ENCODE measurements at regions not wholly inside any gene's neighbourhood (a gene's known extent, or its start where the extent isn't known, plus 50 kb on each side); places are given as distances from the start of the nearest gene placed in this dataset.
A peak's percentile ranks its signal among the peaks of the same experiment; 100 is the strongest.

GRCh38 chr17:73733517-73733916 is 89.3 kb upstream of the SDK2 start:
- Histone ChIP-seq H3K4ac (ENCODE audit: low read depth, low read length) (no peak overlapping the region), H2BK15ac (replicated peaks; ENCODE audit: low read depth) (no peak overlapping the region), H3K27me3 (ENCODE audit: insufficient read depth, low read length, poor library complexity) (no peaks in the 10 kb centered on the region), H4K5ac (ENCODE audit: low read length) (no peak overlapping the region), H3K79me1 (ENCODE audit: low read length) (no peaks in the 10 kb centered on the region), H3K4me3 (ENCODE audit: low read length) (no peak overlapping the region), H2BK5ac (ENCODE audit: low read length) (no peak overlapping the region), H3K56ac (ENCODE audit: low read length) (no peak overlapping the region), H3K23ac (ENCODE audit: low read length) (no peak overlapping the region), H3K27ac (ENCODE audit: low read depth, low read length) (no peak overlapping the region), H3K36me3 (ENCODE audit: control insufficient read depth, insufficient read depth, low read length) (no peaks in the 10 kb centered on the region), H3K4me2 (ENCODE audit: low read length) (no peak overlapping the region), H3K79me2 (ENCODE audit: control insufficient read depth, insufficient read depth, low read length) (no peaks in the 10 kb centered on the region), H3K4me1 (ENCODE audit: control insufficient read depth, low read depth, low read length) (no peaks in the 10 kb centered on the region), H4K8ac (ENCODE audit: low read depth, low read length) (no peak overlapping the region), H3K18ac (ENCODE audit: low read length) (no peak overlapping the region), H3K9ac (ENCODE audit: low read length) (no peak overlapping the region), H2AK5ac (ENCODE audit: low read length) (no peak overlapping the region), H2BK120ac (ENCODE audit: low read depth, low read length) (no peak overlapping the region)
- no peak for DNase-seq
- WGBS (ENCODE audit: extremely low coverage, insufficient coverage, low lambda C conversion rate): no CpG with 5 or more reads among the region's 1 CpG

DNA sequence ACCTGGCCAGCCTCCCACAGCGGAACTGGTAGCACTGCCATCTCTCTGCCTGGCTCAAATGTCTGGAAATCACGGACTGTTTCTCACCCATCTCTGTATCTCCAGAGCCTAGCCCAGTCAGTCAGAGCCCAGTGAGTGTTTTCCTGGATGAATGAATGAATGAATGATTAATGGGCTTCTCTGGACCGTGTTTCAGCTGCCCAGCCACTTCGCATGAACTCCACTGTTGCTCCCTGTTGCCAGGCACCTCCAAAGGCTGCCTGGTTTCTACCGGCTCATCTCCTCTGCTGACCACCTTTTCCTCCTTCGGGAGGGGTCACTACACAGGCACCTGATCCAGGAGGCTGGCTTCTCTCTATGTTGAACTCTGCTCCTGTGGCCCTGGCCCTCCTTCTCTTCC is 91.0 kb upstream of the SDK2 start:
- no CpG with 5 or more reads among the region's 6 CpGs for WGBS (ENCODE audit: extremely low coverage, insufficient coverage, low lambda C conversion rate)
- Histone ChIP-seq H3K36me3 (ENCODE audit: control insufficient read depth, insufficient read depth, low read length) (no peaks in the 10 kb centered on the region), H3K4ac (ENCODE audit: low read depth, low read length) (no peak overlapping the region), H3K4me1 (ENCODE audit: control insufficient read depth, low read depth, low read length) (no peaks in the 10 kb centered on the region), H3K4me3 (ENCODE audit: low read length) (no peak overlapping the region), H2BK120ac (ENCODE audit: low read depth, low read length) (no peak overlapping the region), H2AK5ac (ENCODE audit: low read length) (no peak overlapping the region), H3K4me2 (ENCODE audit: low read length) (no peak overlapping the region), H2BK5ac (ENCODE audit: low read length) (no peak overlapping the region), H3K9ac (ENCODE audit: low read length) (no peak overlapping the region), H3K79me2 (ENCODE audit: control insufficient read depth, insufficient read depth, low read length) (no peaks in the 10 kb centered on the region), H4K8ac (ENCODE audit: low read depth, low read length) (no peak overlapping the region), H3K27me3 (ENCODE audit: insufficient read depth, low read length, poor library complexity) (no peaks in the 10 kb centered on the region), H4K5ac (ENCODE audit: low read length) (no peak overlapping the region), H3K79me1 (ENCODE audit: low read length) (no peaks in the 10 kb centered on the region), H2BK15ac (replicated peaks; ENCODE audit: low read depth) (no peak overlapping the region), H3K27ac (ENCODE audit: low read depth, low read length) (no peak overlapping the region), H3K18ac (ENCODE audit: low read length) (no peak overlapping the region), H3K23ac (ENCODE audit: low read length) (no peak overlapping the region), H3K56ac (ENCODE audit: low read length) (no peak overlapping the region)
- no peak for DNase-seq

- no peak for DNase-seq
- no CpG with 5 or more reads among the region's 16 CpGs for WGBS (ENCODE audit: extremely low coverage, insufficient coverage, low lambda C conversion rate)
Measured at GRCh38 chr17:73738751-73739575, 94.7 kb upstream of the SDK2 start.

DNA sequence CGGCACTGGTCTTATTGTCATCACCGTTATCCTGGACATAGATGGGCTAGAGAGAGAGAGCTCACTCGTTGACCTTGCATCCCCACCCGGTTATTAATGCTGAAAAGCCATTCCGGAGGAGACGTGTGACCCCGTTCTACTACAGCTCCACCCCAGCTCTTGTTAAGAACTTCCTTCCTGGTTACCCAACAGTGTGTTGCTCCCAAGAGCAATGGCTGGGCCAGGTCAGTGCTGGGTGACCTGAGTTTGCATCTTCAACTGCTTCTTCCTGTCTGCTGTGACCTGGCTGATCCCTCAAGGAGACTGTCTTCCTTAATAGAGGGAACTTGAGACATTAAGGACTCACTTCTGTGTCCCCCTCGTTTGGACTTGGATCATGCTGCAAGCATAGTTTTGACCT is 96.1 kb upstream of the SDK2 start:
- Histone ChIP-seq H3K27ac (ENCODE audit: low read depth, low read length) (no peak overlapping the region), H3K79me1 (ENCODE audit: low read length) (no peaks in the 10 kb centered on the region), H3K56ac (ENCODE audit: low read length) (no peak overlapping the region), H3K23ac (ENCODE audit: low read length) (no peak overlapping the region), H3K4ac (ENCODE audit: low read depth, low read length) (no peak overlapping the region), H3K9ac (ENCODE audit: low read length) (no peak overlapping the region), H2AK5ac (ENCODE audit: low read length) (no peak overlapping the region), H4K5ac (ENCODE audit: low read length) (no peak overlapping the region), H3K4me2 (ENCODE audit: low read length) (no peak overlapping the region), H3K4me3 (ENCODE audit: low read length) (no peak overlapping the region), H3K4me1 (ENCODE audit: control insufficient read depth, low read depth, low read length) (no peaks in the 10 kb centered on the region), H3K79me2 (ENCODE audit: control insufficient read depth, insufficient read depth, low read length) (no peaks in the 10 kb centered on the region), H2BK120ac (ENCODE audit: low read depth, low read length) (no peak overlapping the region), H3K18ac (ENCODE audit: low read length) (no peak overlapping the region), H3K27me3 (ENCODE audit: insufficient read depth, low read length, poor library complexity) (no peaks in the 10 kb centered on the region), H4K8ac (ENCODE audit: low read depth, low read length) (no peak overlapping the region), H2BK5ac (ENCODE audit: low read length) (no peak overlapping the region), H3K36me3 (ENCODE audit: control insufficient read depth, insufficient read depth, low read length) (no peaks in the 10 kb centered on the region), H2BK15ac (replicated peaks; ENCODE audit: low read depth) (no peak overlapping the region)
- no peak for DNase-seq
- WGBS (ENCODE audit: extremely low coverage, insufficient coverage, low lambda C conversion rate): no CpG with 5 or more reads among the region's 8 CpGs

More at GRCh38 chr17:73738751-73739575, 94.7 kb upstream of the SDK2 start:
- Histone ChIP-seq H3K9ac (ENCODE audit: low read length) (no peak overlapping the region), H2BK15ac (replicated peaks; ENCODE audit: low read depth) (no peak overlapping the region), H3K56ac (ENCODE audit: low read length) (no peak overlapping the region), H2AK5ac (ENCODE audit: low read length) (no peak overlapping the region), H4K5ac (ENCODE audit: low read length) (no peak overlapping the region), H3K4me2 (ENCODE audit: low read length) (no peak overlapping the region), H3K36me3 (ENCODE audit: control insufficient read depth, insufficient read depth, low read length) (no peaks in the 10 kb centered on the region), H3K23ac (ENCODE audit: low read length) (no peak overlapping the region), H4K8ac (ENCODE audit: low read depth, low read length) (no peak overlapping the region), H3K27ac (ENCODE audit: low read depth, low read length) (no peak overlapping the region), H3K4me1 (ENCODE audit: control insufficient read depth, low read depth, low read length) (no peaks in the 10 kb centered on the region), H3K4ac (ENCODE audit: low read depth, low read length) (no peak overlapping the region), H2BK5ac (ENCODE audit: low read length) (no peak overlapping the region), H3K79me2 (ENCODE audit: control insufficient read depth, insufficient read depth, low read length) (no peaks in the 10 kb centered on the region), H3K79me1 (ENCODE audit: low read length) (no peaks in the 10 kb centered on the region), H3K4me3 (ENCODE audit: low read length) (no peak overlapping the region), H3K18ac (ENCODE audit: low read length) (no peak overlapping the region), H2BK120ac (ENCODE audit: low read depth, low read length) (no peak overlapping the region), H3K27me3 (ENCODE audit: insufficient read depth, low read length, poor library complexity) (no peaks in the 10 kb centered on the region)

DNA sequence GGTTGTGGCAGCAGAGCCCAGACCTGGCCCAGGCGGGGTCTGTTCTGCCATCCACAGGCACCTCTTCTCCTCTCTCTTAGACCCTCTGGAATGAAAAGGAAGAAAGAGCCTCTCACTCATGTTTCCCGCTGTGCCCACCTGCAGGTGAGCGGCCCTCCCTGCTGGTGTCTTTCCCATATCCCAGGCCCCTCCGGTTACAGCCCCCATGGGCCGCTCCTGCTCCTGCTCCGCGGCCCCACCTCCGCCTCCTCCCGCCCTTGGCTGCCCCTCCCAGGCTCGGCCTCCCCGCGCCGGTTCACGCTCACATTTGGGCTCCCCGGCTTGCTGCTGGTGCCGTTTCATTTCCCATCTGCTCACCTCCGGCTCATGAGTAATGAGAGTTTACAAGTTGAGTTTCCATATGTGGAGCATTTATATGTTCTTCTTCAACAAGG is 98.7 kb upstream of the SDK2 start:
- H2BK5ac ChIP-seq (ENCODE audit: low read length): no peak overlapping the region
- no peak overlapping the region for H3K56ac ChIP-seq (ENCODE audit: low read length)
- H3K9ac ChIP-seq (ENCODE audit: low read length): no peak overlapping the region
- no peak overlapping the region for H2BK120ac ChIP-seq (ENCODE audit: low read depth, low read length)
- no peaks in the 10 kb centered on the region for H3K79me2 ChIP-seq (ENCODE audit: control insufficient read depth, insufficient read depth, low read length)
- peak overlapping the region; percentile 15 for H3K4me2 ChIP-seq (ENCODE audit: low read length)
- H4K5ac ChIP-seq (ENCODE audit: low read length): no peak overlapping the region
- H3K4me1 ChIP-seq (ENCODE audit: control insufficient read depth, low read depth, low read length): no peaks in the 10 kb centered on the region
- no peak overlapping the region for H3K27ac ChIP-seq (ENCODE audit: low read depth, low read length)
- no peaks in the 10 kb centered on the region for H3K36me3 ChIP-seq (ENCODE audit: control insufficient read depth, insufficient read depth, low read length)
- H3K27me3 ChIP-seq (ENCODE audit: insufficient read depth, low read length, poor library complexity): no peaks in the 10 kb centered on the region
- no CpG with 5 or more reads among the region's 17 CpGs for WGBS (ENCODE audit: extremely low coverage, insufficient coverage, low lambda C conversion rate)
- no peak overlapping the region for H2BK15ac ChIP-seq (replicated peaks; ENCODE audit: low read depth)
- H3K23ac ChIP-seq (ENCODE audit: low read length): no peak overlapping the region
- H4K8ac ChIP-seq (ENCODE audit: low read depth, low read length): no peak overlapping the region
- DNase-seq: no peak
- no peak overlapping the region for H3K4ac ChIP-seq (ENCODE audit: low read depth, low read length)
- H2AK5ac ChIP-seq (ENCODE audit: low read length): no peak overlapping the region
- no peak overlapping the region for H3K18ac ChIP-seq (ENCODE audit: low read length)
- H3K4me3 ChIP-seq (ENCODE audit: low read length): no peak overlapping the region
- H3K79me1 ChIP-seq (ENCODE audit: low read length): no peaks in the 10 kb centered on the region

Measured in mesendoderm (in vitro differentiated cells).